ENCODE measurements at regions not wholly inside any gene's neighbourhood (a gene's known extent, or its start where the extent isn't known, plus 50 kb on each side); places are given as distances from the start of the nearest gene placed in this dataset.

- TF ChIP-seq CTCF (IDR thresholded peaks at IDR 0.05) (no peak), POLR2A (IDR thresholded peaks at IDR 0.05) (no peak)
Observed at GRCh38 chr4:120132935-120133334, 66.3 kb upstream of the MAD2L1 start.
